GM12891 (cell line): ENCODE measurements at regions not wholly inside any gene's neighbourhood (a gene's known extent, or its start where the extent isn't known, plus 50 kb on each side); places are given as distances from the start of the nearest gene placed in this dataset.
"Not testable (repeated sequence)": the region's sequence is repeated elsewhere in the genome, so short reads cannot be mapped to it uniquely, and the experiment has no call there.

Experiments used
- DNase-seq: peaks from one replicate; pipeline ENCODE4 v3.0.0; 2011; ENCODE audit warnings: low spot score; ENCODE audit not compliant: insufficient read length
- FAIRE-seq: peaks from 2 replicates; lab custom pipeline; 2011; peaks lifted over from hg19 to GRCh38; lab: Jason Lieb, UNC
- PAX5 ChIP-seq: IDR thresholded peaks from 2 replicates; pipeline ENCODE4 v1.6.1; 2011; ENCODE audit warnings: low read length, moderate library complexity, mild to moderate bottlenecking; ENCODE audit not compliant: insufficient read depth, severe bottlenecking
- POLR2A ChIP-seq: IDR thresholded peaks from 2 replicates; pipeline ENCODE4 v1.6.1; 2011; ENCODE audit warnings: low read depth, low read length, control low read depth
- POLR2AphosphoS5 ChIP-seq: IDR thresholded peaks from 2 replicates; pipeline ENCODE4 v1.6.1; 2011; ENCODE audit warnings: low read depth, low read length, control low read depth
- POU2F2 ChIP-seq: IDR thresholded peaks from 2 replicates; pipeline ENCODE4 v1.6.1; 2011; ENCODE audit warnings: low read depth, mild to moderate bottlenecking, control low read depth, low read length, moderate library complexity
- SPI1 ChIP-seq: IDR thresholded peaks from 2 replicates; pipeline ENCODE4 v1.6.1; 2011; ENCODE audit warnings: low read depth, low read length, control low read depth
- TAF1 ChIP-seq: IDR thresholded peaks from 2 replicates; pipeline ENCODE4 v1.6.1; 2011; ENCODE audit warnings: low read depth, low read length, control low read depth

GRCh38 chr9:24118190-24118589 is 292.1 kb upstream of the ELAVL2 start:
- TF ChIP-seq POLR2AphosphoS5 = no peak
- TF ChIP-seq POLR2A = no peak
- no peak for TF ChIP-seq TAF1
- TF ChIP-seq PAX5 = no peak
- TF ChIP-seq POU2F2 = no peak
- TF ChIP-seq SPI1 = no peak
- DNase-seq (no peak), FAIRE-seq (no peak)

GRCh38 chr9:24096756-24097155 is 270.7 kb upstream of the ELAVL2 start:
- DNase-seq (no peak), FAIRE-seq (no peak)
- TF ChIP-seq TAF1 (no peak), POU2F2 (no peak)

GRCh38 chr9:24095246-24095645 is 269.2 kb upstream of the ELAVL2 start:
- DNase-seq (no peak), FAIRE-seq (no peak)
- no peak for TF ChIP-seq PAX5
- no peak for TF ChIP-seq POLR2AphosphoS5
- no peak for TF ChIP-seq SPI1
- TF ChIP-seq POLR2A = no peak
- TF ChIP-seq POU2F2 = no peak
- no peak for TF ChIP-seq TAF1

GRCh38 chr9:24090566-24090965 is 264.5 kb upstream of the ELAVL2 start:
- no peak for DNase-seq
- FAIRE-seq = no peak
- TF ChIP-seq POLR2A (no peak), TAF1 (no peak), SPI1 (no peak), POLR2AphosphoS5 (no peak), POU2F2 (no peak), PAX5 (no peak)

- TF ChIP-seq SPI1 = no peak
- no peak for TF ChIP-seq POLR2A
- TF ChIP-seq TAF1 = no peak
- TF ChIP-seq POU2F2 = no peak
- TF ChIP-seq PAX5 = no peak
- no peak for TF ChIP-seq POLR2AphosphoS5
- DNase-seq (no peak), FAIRE-seq (no peak)
Measured at GRCh38 chr9:24073666-24074065, 247.6 kb upstream of the ELAVL2 start.

GRCh38 chr9:24073007-24073592 is 247.1 kb upstream of the ELAVL2 start:
- no peak for FAIRE-seq
- DNase-seq = no peak
- TF ChIP-seq POLR2A (no peak), TAF1 (no peak), SPI1 (no peak), POLR2AphosphoS5 (no peak), POU2F2 (no peak), PAX5 (no peak)

- FAIRE-seq (no peak), DNase-seq (no peak)
- no peak for TF ChIP-seq POLR2AphosphoS5
- TF ChIP-seq POLR2A = no peak
- TF ChIP-seq SPI1 = no peak
- TF ChIP-seq POU2F2 = no peak
- no peak for TF ChIP-seq TAF1
- TF ChIP-seq PAX5 = no peak
Measured at GRCh38 chr9:24071716-24072115, 245.7 kb upstream of the ELAVL2 start.

- no peak for DNase-seq
- no peak for FAIRE-seq
- TF ChIP-seq POLR2AphosphoS5 (no peak), PAX5 (no peak), POLR2A (no peak), POU2F2 (no peak), TAF1 (no peak), SPI1 (no peak)
Measured at GRCh38 chr9:24071091-24071490, 245.1 kb upstream of the ELAVL2 start.

GRCh38 chr9:24067107-24067506 is 241.1 kb upstream of the ELAVL2 start:
- not testable (repeated sequence) for FAIRE-seq

GRCh38 chr9:24059651-24060050 is 233.6 kb upstream of the ELAVL2 start:
- TF ChIP-seq POLR2A (no peak), TAF1 (no peak), SPI1 (no peak), POLR2AphosphoS5 (no peak), POU2F2 (no peak), PAX5 (no peak)
- FAIRE-seq (no peak), DNase-seq (no peak)

More at GRCh38 chr9:24067107-24067506, 241.1 kb upstream of the ELAVL2 start:
- DNase-seq = not testable (repeated sequence)
